ENCODE measurements at regions not wholly inside any gene's neighbourhood (a gene's known extent, or its start where the extent isn't known, plus 50 kb on each side); places are given as distances from the start of the nearest gene placed in this dataset.
"Not testable (repeated sequence)": the region's sequence is repeated elsewhere in the genome, so short reads cannot be mapped to it uniquely, and the experiment has no call there.

DNA sequence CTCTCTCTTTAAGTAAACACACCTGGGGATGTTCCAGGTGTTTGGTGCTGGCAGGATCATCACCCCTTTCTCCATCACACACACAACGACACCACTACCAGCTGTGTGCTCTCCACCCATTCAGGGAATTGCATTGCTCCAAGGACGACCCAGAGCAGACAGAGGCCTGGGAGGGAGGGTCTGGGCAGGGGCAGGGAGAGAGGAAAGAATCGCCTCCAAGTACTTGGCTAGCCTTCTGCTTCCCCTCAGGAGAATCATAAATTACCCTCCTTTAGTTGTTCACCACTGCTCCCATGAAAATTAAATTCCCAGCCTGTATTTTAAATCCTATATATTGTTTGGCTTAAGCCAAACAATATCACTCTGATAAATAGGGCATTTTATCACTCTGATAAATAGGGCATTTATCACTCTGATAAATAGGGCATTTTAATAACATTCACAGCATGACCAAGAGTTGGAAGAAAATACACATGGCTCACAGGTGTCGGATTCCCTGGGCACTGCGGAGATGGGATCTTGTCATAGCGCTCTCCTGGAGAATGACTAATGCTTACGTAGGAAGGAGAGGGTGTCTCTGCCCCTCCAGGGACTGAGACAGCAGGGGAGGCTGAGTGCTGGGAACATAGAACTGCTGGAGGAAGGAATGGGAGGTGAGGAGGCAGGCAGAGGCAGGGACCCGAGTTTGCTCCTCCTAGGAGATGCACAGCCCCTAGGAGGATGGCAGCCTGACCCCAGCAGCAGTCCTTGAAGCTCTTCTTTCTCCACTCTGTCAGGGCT, 673.6 kb downstream of the HS3ST4 start:
- peaks cover 2% of the 10 kb centered on the region for H3K36me3 Mint-ChIP-seq (ENCODE audit: insufficient read depth)

DNA sequence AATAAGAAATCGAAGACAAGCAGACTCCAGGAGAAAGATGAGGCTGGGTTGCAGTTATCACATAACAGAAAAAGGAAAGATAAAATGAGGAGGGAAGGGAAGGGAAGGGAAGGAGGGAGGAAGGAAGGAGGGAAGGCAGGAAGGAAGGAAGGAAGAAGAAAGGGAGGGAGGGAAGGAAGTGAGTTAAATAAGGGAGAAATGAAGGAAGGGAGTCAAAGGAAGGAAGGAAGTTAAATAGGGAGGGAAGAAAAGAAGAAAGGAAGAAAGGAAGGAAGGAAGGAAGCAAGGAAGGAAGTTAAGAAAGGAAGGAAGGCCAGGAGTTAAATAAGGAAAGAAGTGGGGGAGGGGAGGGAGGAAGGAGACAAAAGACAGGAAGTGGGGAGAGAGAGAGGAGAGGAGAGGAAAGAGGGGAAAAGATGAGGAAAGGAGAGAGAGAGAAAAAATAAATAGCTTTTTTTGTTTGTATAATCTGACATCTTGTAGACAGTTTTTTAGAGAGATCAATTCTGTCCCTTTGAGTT, 679.6 kb downstream of the HS3ST4 start:
- Mint-ChIP-seq H3K36me3 (ENCODE audit: insufficient read depth) (no peaks in the 10 kb centered on the region), H3K9me3 (no peaks in the 10 kb centered on the region), H3K27me3 (peaks cover 14% of the 10 kb centered on the region), H3K4me3 (no peak overlapping the region), H3K4me1 (no peaks in the 10 kb centered on the region), H3K27ac (ENCODE audit: low read depth) (no peak overlapping the region)
- ATAC-seq (replicated peaks; ENCODE audit: extremely low read depth, poor library complexity, severe bottlenecking) (no peak), DNase-seq (ENCODE audit: low spot score in 2 of 2) (no peak)

More for the DNA sequence above, 673.6 kb downstream of the HS3ST4 start:
- DNase-seq (ENCODE audit: low spot score in 2 of 2) (no peak), ATAC-seq (replicated peaks; ENCODE audit: extremely low read depth, poor library complexity, severe bottlenecking) (no peak)
- Mint-ChIP-seq H3K9me3 (no peaks in the 10 kb centered on the region), H3K27me3 (peaks cover 28% of the 10 kb centered on the region), H3K4me3 (no peak overlapping the region), H3K27ac (ENCODE audit: low read depth) (no peak overlapping the region), H3K4me1 (no peaks in the 10 kb centered on the region)

- Mint-ChIP-seq H3K4me3 (no peak overlapping the region), H3K27me3 (no peaks in the 10 kb centered on the region), H3K9me3 (no peaks in the 10 kb centered on the region), H3K36me3 (ENCODE audit: insufficient read depth) (no peaks in the 10 kb centered on the region), H3K27ac (ENCODE audit: low read depth) (no peak overlapping the region), H3K4me1 (no peaks in the 10 kb centered on the region)
- no peak for ATAC-seq (replicated peaks; ENCODE audit: extremely low read depth, poor library complexity, severe bottlenecking)
- DNase-seq (ENCODE audit: low spot score in 2 of 2): no peak
These were observed 682.6 kb downstream of the HS3ST4 start for GRCh38 chr16:26374279-26374925.

DNA sequence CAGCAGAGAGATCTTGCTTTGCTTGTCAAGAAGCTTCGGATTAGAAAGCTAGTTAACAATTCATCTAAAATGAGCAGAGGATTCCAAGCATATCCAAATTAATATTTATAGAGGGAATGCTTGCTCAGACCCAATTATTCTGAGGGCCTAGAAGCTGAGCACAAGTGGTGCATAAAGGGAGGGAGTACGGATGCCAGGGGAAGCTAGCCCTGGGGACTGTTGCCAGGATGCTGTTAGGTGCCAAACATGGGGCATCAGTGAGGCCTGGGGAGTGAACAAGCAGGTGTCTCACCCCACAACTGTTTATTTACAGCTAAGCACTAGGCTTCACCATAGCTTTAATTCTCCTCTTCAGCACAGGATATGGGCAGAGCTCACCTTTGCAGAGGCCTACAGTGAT, 684.1 kb upstream of the C16orf82 start:
- peaks cover 9% of the 10 kb centered on the region for H3K27me3 Mint-ChIP-seq
- H3K36me3 Mint-ChIP-seq (ENCODE audit: insufficient read depth): peaks cover 2% of the 10 kb centered on the region
- H3K27ac Mint-ChIP-seq (ENCODE audit: low read depth): no peak overlapping the region
- DNase-seq (ENCODE audit: low spot score in 2 of 2): no peak
- no peaks in the 10 kb centered on the region for H3K4me1 Mint-ChIP-seq
- no peaks in the 10 kb centered on the region for H3K9me3 Mint-ChIP-seq
- H3K4me3 Mint-ChIP-seq: no peak overlapping the region
- ATAC-seq (replicated peaks; ENCODE audit: extremely low read depth, poor library complexity, severe bottlenecking): no peak

GRCh38 chr16:26386096-26386495, 680.6 kb upstream of the C16orf82 start:
- peaks cover 9% of the 10 kb centered on the region for H3K27me3 Mint-ChIP-seq
- DNase-seq (ENCODE audit: low spot score in 2 of 2) (no peak), ATAC-seq (replicated peaks; ENCODE audit: extremely low read depth, poor library complexity, severe bottlenecking) (no peak)
- H3K27ac Mint-ChIP-seq (ENCODE audit: low read depth): no peak overlapping the region
- H3K9me3 Mint-ChIP-seq: no peaks in the 10 kb centered on the region
- H3K4me1 Mint-ChIP-seq: no peaks in the 10 kb centered on the region
- H3K36me3 Mint-ChIP-seq (ENCODE audit: insufficient read depth): peaks cover 2% of the 10 kb centered on the region
- H3K4me3 Mint-ChIP-seq: no peak overlapping the region

DNA sequence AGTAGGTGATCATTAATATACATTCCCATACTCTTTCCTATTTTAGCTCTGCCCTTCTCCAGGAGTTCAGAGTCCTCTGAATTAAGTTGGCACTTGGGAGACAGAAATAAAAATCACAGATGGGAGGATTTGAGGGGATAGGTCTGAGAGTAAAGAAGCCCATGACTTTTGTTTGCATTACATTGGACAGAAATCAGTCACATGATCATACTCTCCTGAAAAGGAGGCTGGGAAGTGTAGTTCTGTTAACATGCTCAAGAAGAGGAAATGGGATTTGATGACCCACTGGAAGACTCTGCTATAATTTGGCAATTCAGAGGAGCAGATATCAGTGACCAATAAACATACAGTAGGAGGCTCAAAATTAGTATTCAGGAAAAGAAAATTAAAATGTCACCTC, 674.9 kb upstream of the C16orf82 start:
- Mint-ChIP-seq H3K4me1 (no peaks in the 10 kb centered on the region), H3K27me3 (peaks cover 10% of the 10 kb centered on the region), H3K27ac (ENCODE audit: low read depth) (no peak overlapping the region), H3K4me3 (no peak overlapping the region), H3K36me3 (ENCODE audit: insufficient read depth) (no peaks in the 10 kb centered on the region), H3K9me3 (peaks cover 6% of the 10 kb centered on the region)
- ATAC-seq (replicated peaks; ENCODE audit: extremely low read depth, poor library complexity, severe bottlenecking): no peak
- DNase-seq (ENCODE audit: low spot score in 2 of 2): no peak

DNA sequence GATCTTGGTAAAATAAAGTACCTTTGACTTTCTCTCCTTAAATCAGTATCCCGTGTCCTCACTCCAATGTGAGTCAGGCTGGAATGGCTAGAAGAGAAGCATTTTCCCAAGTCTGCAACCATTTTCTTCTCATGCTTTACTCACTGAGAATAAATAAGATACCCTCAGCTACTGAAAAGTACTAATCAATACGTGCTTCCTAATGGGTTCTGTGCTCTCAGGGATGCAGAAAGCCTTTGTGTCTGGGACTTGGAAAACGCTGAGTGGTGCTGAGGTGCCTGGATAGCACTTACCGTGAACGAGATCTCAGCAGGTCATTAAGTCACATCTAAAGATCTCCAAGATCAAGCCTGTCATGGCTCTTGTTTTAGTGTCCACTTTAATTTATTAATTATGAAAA, 672.3 kb upstream of the C16orf82 start:
- Mint-ChIP-seq H3K4me3 (no peak overlapping the region), H3K36me3 (ENCODE audit: insufficient read depth) (no peaks in the 10 kb centered on the region), H3K27me3 (peaks cover 10% of the 10 kb centered on the region), H3K4me1 (no peaks in the 10 kb centered on the region), H3K9me3 (peaks cover 6% of the 10 kb centered on the region), H3K27ac (ENCODE audit: low read depth) (no peak overlapping the region)
- no peak for DNase-seq (ENCODE audit: low spot score in 2 of 2)
- no peak for ATAC-seq (replicated peaks; ENCODE audit: extremely low read depth, poor library complexity, severe bottlenecking)

DNA sequence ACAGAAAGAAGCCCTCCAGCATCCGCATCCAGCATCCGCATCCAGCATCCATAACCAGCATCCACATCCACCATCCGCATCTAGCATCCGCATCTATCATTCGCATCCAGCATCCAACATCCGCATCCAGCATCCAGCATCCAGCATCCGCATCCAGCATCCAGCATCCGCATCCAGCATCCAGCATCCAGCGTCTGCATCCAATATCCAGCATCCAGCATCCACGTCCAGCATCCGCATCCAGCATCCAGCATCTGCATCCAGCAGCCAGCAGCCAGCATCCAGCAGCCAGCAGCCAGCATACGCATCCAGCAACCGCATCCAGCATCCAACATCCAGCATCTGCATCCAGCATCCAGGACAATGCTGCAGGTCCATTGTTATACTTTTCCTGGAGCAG, 671.0 kb upstream of the C16orf82 start:
- H3K4me3 Mint-ChIP-seq: no peak overlapping the region
- H3K27me3 Mint-ChIP-seq: peaks cover 10% of the 10 kb centered on the region
- no peaks in the 10 kb centered on the region for H3K4me1 Mint-ChIP-seq
- no peak for DNase-seq (ENCODE audit: low spot score in 2 of 2)
- no peaks in the 10 kb centered on the region for H3K36me3 Mint-ChIP-seq (ENCODE audit: insufficient read depth)
- no peak for ATAC-seq (replicated peaks; ENCODE audit: extremely low read depth, poor library complexity, severe bottlenecking)
- H3K27ac Mint-ChIP-seq (ENCODE audit: low read depth): no peak overlapping the region
- H3K9me3 Mint-ChIP-seq: peaks cover 12% of the 10 kb centered on the region

GRCh38 chr16:26396511-26397235, 670.1 kb upstream of the C16orf82 start:
- Mint-ChIP-seq H3K4me1 (no peaks in the 10 kb centered on the region), H3K27me3 (peaks cover 10% of the 10 kb centered on the region)

GRCh38 chr16:26413780-26414179, 652.9 kb upstream of the C16orf82 start:
- no peaks in the 10 kb centered on the region for H3K4me1 Mint-ChIP-seq
- no peak overlapping the region for H3K4me3 Mint-ChIP-seq
- H3K9me3 Mint-ChIP-seq: peaks cover 6% of the 10 kb centered on the region
- H3K36me3 Mint-ChIP-seq (ENCODE audit: insufficient read depth): no peaks in the 10 kb centered on the region
- H3K27me3 Mint-ChIP-seq: peaks cover 38% of the 10 kb centered on the region
- DNase-seq (ENCODE audit: low spot score in 2 of 2) (no peak), ATAC-seq (replicated peaks; ENCODE audit: extremely low read depth, poor library complexity, severe bottlenecking) (no peak)
- H3K27ac Mint-ChIP-seq (ENCODE audit: low read depth): no peak overlapping the region

More at GRCh38 chr16:26396511-26397235, 670.1 kb upstream of the C16orf82 start:
- Mint-ChIP-seq H3K27ac (ENCODE audit: low read depth) (no peak overlapping the region), H3K4me3 (no peak overlapping the region), H3K36me3 (ENCODE audit: insufficient read depth) (no peaks in the 10 kb centered on the region), H3K9me3 (peaks cover 12% of the 10 kb centered on the region)
- ATAC-seq (replicated peaks; ENCODE audit: extremely low read depth, poor library complexity, severe bottlenecking) (no peak), DNase-seq (ENCODE audit: low spot score in 2 of 2) (no peak)

- H3K4me1 Mint-ChIP-seq; H3K9me3 Mint-ChIP-seq; H3K27ac Mint-ChIP-seq (ENCODE audit: low read depth); H3K36me3 Mint-ChIP-seq (ENCODE audit: insufficient read depth); H3K4me3 Mint-ChIP-seq; DNase-seq (ENCODE audit: low spot score in 2 of 2); H3K27me3 Mint-ChIP-seq; ATAC-seq (replicated peaks; ENCODE audit: extremely low read depth, poor library complexity, severe bottlenecking): not testable (repeated sequence)
These were observed 647.3 kb upstream of the C16orf82 start for GRCh38 chr16:26419458-26419857.

- H3K4me1 Mint-ChIP-seq: no peaks in the 10 kb centered on the region
These were observed 636.1 kb upstream of the C16orf82 start for GRCh38 chr16:26430618-26431017.

More at GRCh38 chr16:26430618-26431017, 636.1 kb upstream of the C16orf82 start:
- ATAC-seq (replicated peaks; ENCODE audit: extremely low read depth, poor library complexity, severe bottlenecking) (no peak), DNase-seq (ENCODE audit: low spot score in 2 of 2) (no peak)
- Mint-ChIP-seq H3K4me3 (no peak overlapping the region), H3K27me3 (peaks cover 8% of the 10 kb centered on the region), H3K27ac (ENCODE audit: low read depth) (no peak overlapping the region), H3K9me3 (peaks cover 6% of the 10 kb centered on the region), H3K36me3 (ENCODE audit: insufficient read depth) (no peaks in the 10 kb centered on the region)

Data from central memory CD8-positive, alpha-beta T cell (primary cell).